Adrenal gland (tissue), 9 donors: ENCODE measurements at regions not wholly inside any gene's neighbourhood (a gene's known extent, or its start where the extent isn't known, plus 50 kb on each side); places are given as distances from the start of the nearest gene placed in this dataset.

Source experiments
- DNase-seq, 7 donors: peaks; one replicate each; pipeline ENCODE4 v3.0.0-alpha.2; 2019 to 2020
- H3K27ac ChIP-seq, 5 donors: fragments of 200-600 bp; sonication (generic) in 4 of 5; 1 replicate in 3 of 5; 2 replicates in 2 of 5; pipeline versions ENCODE4 v1.5.1 to v1.8.0; 2016 to 2020; ENCODE audit warnings: mild to moderate bottlenecking in 1 of 5
- H3K27me3 ChIP-seq: fragments of 200-600 bp; 2 replicates; pipeline ENCODE4 v1.8.0; 2021
- H3K36me3 ChIP-seq, 2 donors: fragments of 200-600 bp; replicated peaks in 1 of 2; 1 replicate in 1 of 2; 2 replicates in 1 of 2; pipeline versions ENCODE4 v1.5.1 to v1.8.0; 2018 to 2022
- H3K4me1 ChIP-seq, 2 donors: fragments of 200-600 bp; replicated peaks in 1 of 2; 1 replicate in 1 of 2; 2 replicates in 1 of 2; pipeline versions ENCODE4 v1.5.1 to v1.8.0; 2018 to 2021
- H3K4me3 ChIP-seq, 4 donors: fragments of 200-600 bp; sonication (generic) in 3 of 4; one replicate each; pipeline ENCODE4 v1.5.1; 2016 to 2018
- H3K9me3 ChIP-seq, 3 donors: fragments of 200-600 bp; sonication (generic) in 1 of 3; replicated peaks in 1 of 3; 1 replicate in 2 of 3; 2 replicates in 1 of 3; pipeline versions ENCODE4 v1.5.1 to v1.8.0; 2016 to 2021
- POLR2A ChIP-seq, 2 donors: fragments of 450-650 bp; IDR thresholded peaks; one replicate each; pipeline ENCODE4 v1.6.1; 2017; ENCODE audit warnings: antibody characterized with exemption in 2 of 2, mild to moderate bottlenecking in 2 of 2, moderate library complexity in 1 of 2
- WGBS, 4 donors: extraction: QIAGEN DNeasy Blood & Tissue Kit in 2 of 4; methylation state at CpG; one replicate each; pipeline versions ENCODE4 v1.1.5 to v1.1.7; 2013 to 2017; 5-methylcytosine and 5-hydroxymethylcytosine counted together
- intact Hi-C, 2 donors: fragments of 100-400 bp; cut with DNase I; formaldehyde crosslinking; loops; one replicate each; pipeline versions ENCODE4 v1.14.1 to v1.15.0; 2022 to 2023
- TF ChIP-seq, protein P1 (sequence below), 6 experiments: fragments of 450-650 bp in 4 of 6; fragments of 200-600 bp in 2 of 6; sonication (generic) in 1 of 6; IDR thresholded peaks; 1 replicate in 5 of 6; 2 replicates in 1 of 6; pipeline versions ENCODE4 v1.5.1 to v1.8.0; 2016 to 2021; ENCODE audit warnings: antibody characterized with exemption in 6 of 6, mild to moderate bottlenecking in 2 of 6, moderate library complexity in 1 of 6
- donor health status: healthy with polysubstance abuse.
- donor health status: Bipolar disorder and iron deficiency.
- donor health status: DM: yes; HTN: yes; CAD: no.
- donor health status: DM: no; HTN: no; CAD: no.
- donor health status: DM: no; HTN: no; CAD: no.

DNA sequence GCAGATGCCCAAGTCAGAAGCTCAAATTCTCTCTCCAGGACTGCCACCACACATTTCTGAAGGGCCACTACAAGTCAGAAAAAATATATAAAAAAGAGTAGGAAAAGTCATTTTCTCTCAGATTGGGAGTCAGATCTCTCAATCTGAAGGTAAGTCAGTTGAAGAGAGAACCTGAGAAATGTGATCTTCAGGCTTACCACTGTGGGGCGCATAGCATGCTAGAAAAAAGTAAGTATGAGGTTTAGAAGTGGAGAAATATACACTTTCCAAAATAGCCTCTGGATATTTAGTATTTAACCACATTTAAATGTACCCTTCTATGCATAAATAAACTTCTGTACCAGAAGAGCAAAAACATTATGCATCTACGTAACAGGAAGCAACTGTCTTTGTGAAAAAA lies 800.7 kb upstream of the CTNND2 start:
- H3K27me3 ChIP-seq: no peaks in the 10 kb centered on the region
- no peak for DNase-seq
- H3K27ac ChIP-seq: no peak overlapping the region
- H3K36me3 ChIP-seq: no peaks in the 10 kb centered on the region
- H3K4me3 ChIP-seq: no peak overlapping the region
- intact Hi-C loops: no loop called here
- H3K9me3 ChIP-seq: no peaks in the 10 kb centered on the region
- no peak for TF ChIP-seq POLR2A (IDR thresholded peaks at IDR 0.05)
- TF ChIP-seq, protein P1, sequence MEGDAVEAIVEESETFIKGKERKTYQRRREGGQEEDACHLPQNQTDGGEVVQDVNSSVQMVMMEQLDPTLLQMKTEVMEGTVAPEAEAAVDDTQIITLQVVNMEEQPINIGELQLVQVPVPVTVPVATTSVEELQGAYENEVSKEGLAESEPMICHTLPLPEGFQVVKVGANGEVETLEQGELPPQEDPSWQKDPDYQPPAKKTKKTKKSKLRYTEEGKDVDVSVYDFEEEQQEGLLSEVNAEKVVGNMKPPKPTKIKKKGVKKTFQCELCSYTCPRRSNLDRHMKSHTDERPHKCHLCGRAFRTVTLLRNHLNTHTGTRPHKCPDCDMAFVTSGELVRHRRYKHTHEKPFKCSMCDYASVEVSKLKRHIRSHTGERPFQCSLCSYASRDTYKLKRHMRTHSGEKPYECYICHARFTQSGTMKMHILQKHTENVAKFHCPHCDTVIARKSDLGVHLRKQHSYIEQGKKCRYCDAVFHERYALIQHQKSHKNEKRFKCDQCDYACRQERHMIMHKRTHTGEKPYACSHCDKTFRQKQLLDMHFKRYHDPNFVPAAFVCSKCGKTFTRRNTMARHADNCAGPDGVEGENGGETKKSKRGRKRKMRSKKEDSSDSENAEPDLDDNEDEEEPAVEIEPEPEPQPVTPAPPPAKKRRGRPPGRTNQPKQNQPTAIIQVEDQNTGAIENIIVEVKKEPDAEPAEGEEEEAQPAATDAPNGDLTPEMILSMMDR (IDR thresholded peaks at IDR 0.05): no peak
- WGBS, 4 donors: 54 to 62% (median 57%) methylated on average over 2 of the region's 2 CpGs
- H3K4me1 ChIP-seq: no peaks in the 10 kb centered on the region

- H3K36me3 ChIP-seq: no peaks in the 10 kb centered on the region
- TF ChIP-seq, protein P1 (IDR thresholded peaks at IDR 0.05): no peak
- H3K4me3 ChIP-seq: no peak overlapping the region
- WGBS, 4 donors: 69 to 85% (median 79%) methylated on average over 1 of the region's 1 CpG
- H3K9me3 ChIP-seq: no peaks in the 10 kb centered on the region
- H3K27me3 ChIP-seq: no peaks in the 10 kb centered on the region
- no peak overlapping the region for H3K27ac ChIP-seq
- DNase-seq: no peak
- H3K4me1 ChIP-seq: no peaks in the 10 kb centered on the region
- intact Hi-C loops: no loop called here
Observed at GRCh38 chr5:12703254-12703653, 799.0 kb upstream of the CTNND2 start.

DNA sequence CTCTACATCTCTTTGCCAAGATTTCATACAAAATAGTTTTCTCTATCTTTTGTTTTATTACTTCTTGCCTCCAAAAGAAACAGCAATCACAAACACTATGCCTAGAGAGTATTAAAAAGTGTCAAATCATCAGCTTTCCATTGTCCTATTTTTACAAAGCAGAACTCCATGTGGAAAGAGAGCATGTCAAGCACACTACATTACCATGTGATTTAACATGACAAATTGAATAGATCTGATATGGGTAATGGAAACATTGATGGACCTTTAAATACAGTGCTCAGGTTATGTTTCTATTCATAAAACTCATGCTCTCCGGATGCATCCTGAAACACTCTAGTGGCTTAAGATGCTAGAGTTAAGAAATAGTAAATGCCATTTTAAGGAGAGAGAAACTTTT lies 791.4 kb upstream of the CTNND2 start:
- 51 to 61% (median 56%) methylated on average over 1 of the region's 1 CpG for WGBS, 4 donors
- no peaks in the 10 kb centered on the region for H3K36me3 ChIP-seq
- no peak for DNase-seq

GRCh38 chr5:12691330-12691729 lies 787.1 kb upstream of the CTNND2 start:
- H3K27me3 ChIP-seq: no peaks in the 10 kb centered on the region
- no peaks in the 10 kb centered on the region for H3K4me1 ChIP-seq
- no peak overlapping the region for H3K4me3 ChIP-seq
- 55 to 60% (median 59%) methylated on average over 9 of the region's 9 CpGs for WGBS, 4 donors
- no peak for DNase-seq
- H3K9me3 ChIP-seq: no peaks in the 10 kb centered on the region
- H3K27ac ChIP-seq: no peak overlapping the region
- intact Hi-C loops: no loop called here
- no peak for TF ChIP-seq POLR2A (IDR thresholded peaks at IDR 0.05)
- TF ChIP-seq, protein P1 (IDR thresholded peaks at IDR 0.05): no peak
- H3K36me3 ChIP-seq: no peaks in the 10 kb centered on the region

More for the DNA sequence above, 791.4 kb upstream of the CTNND2 start:
- Histone ChIP-seq H3K27me3 (no peaks in the 10 kb centered on the region), H3K9me3 (no peaks in the 10 kb centered on the region), H3K4me3 (no peak overlapping the region), H3K4me1 (no peaks in the 10 kb centered on the region), H3K27ac (no peak overlapping the region)
- intact Hi-C loops: no loop called here
- TF ChIP-seq, protein P1 (IDR thresholded peaks at IDR 0.05): no peak
- TF ChIP-seq POLR2A (IDR thresholded peaks at IDR 0.05): no peak
